Thyroid gland (tissue), 4 donors: ENCODE measurements at regions not wholly inside any gene's neighbourhood (a gene's known extent, or its start where the extent isn't known, plus 50 kb on each side); places are given as distances from the start of the nearest gene placed in this dataset.

ENCODE experiments used
- POLR2A ChIP-seq, 2 donors: fragments of 450-650 bp; IDR thresholded peaks; one replicate each; pipeline ENCODE4 v1.6.1; 2017; ENCODE audit warnings: antibody characterized with exemption in 2 of 2, mild to moderate bottlenecking in 2 of 2, moderate library complexity in 1 of 2
- TF ChIP-seq, protein P1 (sequence below), 6 experiments: fragments of 200-600 bp in 3 of 6; fragments of 450-650 bp in 3 of 6; sonication (generic) in 3 of 6; IDR thresholded peaks; one replicate each; pipeline ENCODE4 v1.5.1; 2016 to 2019; ENCODE audit warnings: antibody characterized with exemption in 6 of 6, mild to moderate bottlenecking in 2 of 6, inconsistent platforms in 1 of 6, moderate library complexity in 1 of 6

GRCh38 chr20:17828598-17829144 is 128.9 kb downstream of the BANF2 start:
- TF ChIP-seq, protein P1, sequence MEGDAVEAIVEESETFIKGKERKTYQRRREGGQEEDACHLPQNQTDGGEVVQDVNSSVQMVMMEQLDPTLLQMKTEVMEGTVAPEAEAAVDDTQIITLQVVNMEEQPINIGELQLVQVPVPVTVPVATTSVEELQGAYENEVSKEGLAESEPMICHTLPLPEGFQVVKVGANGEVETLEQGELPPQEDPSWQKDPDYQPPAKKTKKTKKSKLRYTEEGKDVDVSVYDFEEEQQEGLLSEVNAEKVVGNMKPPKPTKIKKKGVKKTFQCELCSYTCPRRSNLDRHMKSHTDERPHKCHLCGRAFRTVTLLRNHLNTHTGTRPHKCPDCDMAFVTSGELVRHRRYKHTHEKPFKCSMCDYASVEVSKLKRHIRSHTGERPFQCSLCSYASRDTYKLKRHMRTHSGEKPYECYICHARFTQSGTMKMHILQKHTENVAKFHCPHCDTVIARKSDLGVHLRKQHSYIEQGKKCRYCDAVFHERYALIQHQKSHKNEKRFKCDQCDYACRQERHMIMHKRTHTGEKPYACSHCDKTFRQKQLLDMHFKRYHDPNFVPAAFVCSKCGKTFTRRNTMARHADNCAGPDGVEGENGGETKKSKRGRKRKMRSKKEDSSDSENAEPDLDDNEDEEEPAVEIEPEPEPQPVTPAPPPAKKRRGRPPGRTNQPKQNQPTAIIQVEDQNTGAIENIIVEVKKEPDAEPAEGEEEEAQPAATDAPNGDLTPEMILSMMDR (IDR thresholded peaks at IDR 0.05) = no peak
- TF ChIP-seq POLR2A (IDR thresholded peaks at IDR 0.05) = no peak
